ENCODE measurements at regions not wholly inside any gene's neighbourhood (a gene's known extent, or its start where the extent isn't known, plus 50 kb on each side); places are given as distances from the start of the nearest gene placed in this dataset.
A peak's percentile ranks its signal among the peaks of the same experiment; 100 is the strongest.

GRCh38 chr4:156593464-156593863, 378.1 kb downstream of the PDGFC start:
- DNase-seq: no peak

GRCh38 chr4:156591679-156592078, 379.9 kb downstream of the PDGFC start:
- no peak for DNase-seq

- DNase-seq: peak; percentile 42
These were observed 387.5 kb downstream of the PDGFC start for GRCh38 chr4:156584100-156584499.

- no peak for DNase-seq
These were observed 388.3 kb downstream of the PDGFC start for GRCh38 chr4:156583265-156583664.

GRCh38 chr4:156581282-156582063, 390.1 kb downstream of the PDGFC start:
- no peak for DNase-seq

- no peak for DNase-seq
These were observed 392.9 kb downstream of the PDGFC start for GRCh38 chr4:156578713-156579112.

- DNase-seq: no peak
These were observed 393.6 kb downstream of the PDGFC start for GRCh38 chr4:156578005-156578404.

- DNase-seq: no peak
These were observed 394.7 kb downstream of the PDGFC start for GRCh38 chr4:156576946-156577345.

GRCh38 chr4:156575430-156576073, 396.0 kb downstream of the PDGFC start:
- peak; percentile 73 for DNase-seq

GRCh38 chr4:156571146-156571545, 400.5 kb downstream of the PDGFC start:
- no peak for DNase-seq

GRCh38 chr4:156569535-156569934, 402.1 kb downstream of the PDGFC start:
- DNase-seq: no peak

GRCh38 chr4:156568484-156568883, 403.1 kb downstream of the PDGFC start:
- DNase-seq: no peak

GRCh38 chr4:156568041-156568440, 403.6 kb downstream of the PDGFC start:
- no peak for DNase-seq

- DNase-seq: peak; percentile 22
These were observed 410.9 kb downstream of the PDGFC start for GRCh38 chr4:156560701-156561100.

- DNase-seq: no peak
These were observed 412.3 kb downstream of the PDGFC start for GRCh38 chr4:156559346-156559745.

- DNase-seq: no peak
These were observed 413.1 kb downstream of the PDGFC start for GRCh38 chr4:156558373-156559025.

- DNase-seq: no peak
These were observed 413.7 kb downstream of the PDGFC start for GRCh38 chr4:156557920-156558319.

- no peak for DNase-seq
These were observed 415.3 kb downstream of the PDGFC start for GRCh38 chr4:156556336-156556735.

GRCh38 chr4:156553659-156554058, 417.9 kb downstream of the PDGFC start:
- DNase-seq: no peak

GRCh38 chr4:156547891-156548290, 423.7 kb downstream of the PDGFC start:
- DNase-seq: peak; percentile 43

GRCh38 chr4:156547439-156547838, 424.2 kb downstream of the PDGFC start:
- DNase-seq: peak; percentile 66

- DNase-seq: no peak
These were observed 426.4 kb downstream of the PDGFC start for GRCh38 chr4:156545003-156545785.

GRCh38 chr4:156539376-156539775, 432.2 kb downstream of the PDGFC start:
- DNase-seq: no peak

All from NCI-H226 (cell line).